ENCODE measurements at regions not wholly inside any gene's neighbourhood (a gene's known extent, or its start where the extent isn't known, plus 50 kb on each side); places are given as distances from the start of the nearest gene placed in this dataset.

- H3K79me2 ChIP-seq (ENCODE audit: control insufficient read depth, insufficient read depth, low read length) = no peaks in the 10 kb centered on the region
- dilution Hi-C loops (cut with MboI; ENCODE audit: extremely low pct_ligation_motif_present, low sequenced_read_pairs) = no loop called here
- H3K27me3 ChIP-seq (ENCODE audit: control insufficient read depth, extremely low read depth, insufficient read depth, low read length) = no peaks in the 10 kb centered on the region
- no peak overlapping the region for H3K9ac ChIP-seq (ENCODE audit: control insufficient read depth, extremely low read depth, insufficient read depth, low read length)
- no peaks in the 10 kb centered on the region for H3K36me3 ChIP-seq (ENCODE audit: control insufficient read depth in 2 of 2, extremely low read depth in 1 of 2, insufficient read depth in 2 of 2, low read length in 2 of 2)
- TF ChIP-seq EZH2 (IDR thresholded peaks at IDR 0.05; ENCODE audit: low read length) (no peak), CTCF (optimal IDR thresholded peaks at IDR 0.05 in 1 of 3, IDR thresholded peaks at IDR 0.05 in 1 of 3, conservative IDR thresholded peaks at IDR 0.05 in 1 of 3; ENCODE audit: extremely low read depth in 1 of 3, insufficient read depth in 2 of 3, low read length in 3 of 3) (no peak)
- peaks cover 8% of the 10 kb centered on the region for H3K4me1 ChIP-seq (ENCODE audit: control insufficient read depth, extremely low read depth, insufficient read depth, low read length)
- no peak overlapping the region for H3K4me3 ChIP-seq (ENCODE audit: control insufficient read depth in 2 of 3, extremely low read depth in 1 of 3, insufficient read depth in 2 of 3, low read depth in 1 of 3, low read length in 3 of 3)
- H3K9me1 ChIP-seq (ENCODE audit: control insufficient read depth, extremely low read depth, insufficient read depth, low read length) = peaks cover 3% of the 10 kb centered on the region
- DNase-seq (ENCODE audit: low read depth, low spot score) (no peak), FAIRE-seq (no peak)
- no peaks in the 10 kb centered on the region for H4K20me1 ChIP-seq (ENCODE audit: control insufficient read depth, extremely low read depth, insufficient read depth, low read length)
- no peak overlapping the region for H3K27ac ChIP-seq (ENCODE audit: control insufficient read depth, insufficient read depth, low read length)
- no peaks in the 10 kb centered on the region for H3K9me3 ChIP-seq (ENCODE audit: control insufficient read depth, low read depth, low read length)
- H2AFZ ChIP-seq (ENCODE audit: control insufficient read depth, low read length) = no peak overlapping the region
- H3K4me2 ChIP-seq (ENCODE audit: control insufficient read depth, extremely low read depth, insufficient read depth, low read depth, low read length) = no peak overlapping the region
These were observed 139.4 kb upstream of the PFN2 start for GRCh38 chr3:150110097-150110496.

DNA sequence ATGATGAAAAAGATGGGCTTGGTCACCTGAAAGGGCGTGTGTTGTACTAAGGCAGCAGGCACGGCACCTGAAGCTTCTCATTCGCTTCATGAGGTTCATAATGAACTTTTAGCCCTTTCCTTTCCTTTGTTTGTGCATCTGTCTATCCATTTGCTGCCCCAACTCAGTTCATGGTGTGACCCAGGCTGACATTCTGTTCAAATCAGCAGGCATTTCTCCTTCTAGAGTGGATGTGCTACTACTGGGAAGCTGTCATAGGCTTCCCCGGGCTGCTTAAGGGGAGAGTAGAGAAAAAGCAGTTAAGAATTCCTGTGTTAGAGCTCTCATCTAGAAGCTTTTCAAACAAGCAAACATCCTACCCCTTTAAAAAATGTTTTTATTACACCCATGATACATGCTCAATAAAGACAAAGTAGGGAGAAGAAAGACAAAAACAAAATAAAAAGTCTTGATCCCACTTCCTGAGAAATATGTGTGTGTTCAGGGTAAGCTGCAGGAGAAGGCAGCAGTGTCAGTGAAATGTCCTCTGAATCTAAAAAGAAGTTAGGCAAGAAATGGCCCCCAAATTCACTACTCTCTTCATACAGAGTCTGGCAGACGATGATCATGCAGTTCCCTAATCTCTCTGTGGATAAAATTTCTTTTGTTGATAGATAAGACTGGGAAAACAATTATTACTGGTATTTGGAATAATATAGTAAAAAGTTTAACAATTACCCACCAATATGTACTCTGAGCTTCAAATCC, 136.9 kb upstream of the PFN2 start:
- no peak for DNase-seq (ENCODE audit: low read depth, low spot score)
- Histone ChIP-seq H3K27ac (ENCODE audit: control insufficient read depth, insufficient read depth, low read length) (no peak overlapping the region), H3K79me2 (ENCODE audit: control insufficient read depth, insufficient read depth, low read length) (no peaks in the 10 kb centered on the region), H3K27me3 (ENCODE audit: control insufficient read depth, extremely low read depth, insufficient read depth, low read length) (no peaks in the 10 kb centered on the region), H3K4me3 (ENCODE audit: control insufficient read depth in 2 of 3, extremely low read depth in 1 of 3, insufficient read depth in 2 of 3, low read depth in 1 of 3, low read length in 3 of 3) (no peak overlapping the region), H4K20me1 (ENCODE audit: control insufficient read depth, extremely low read depth, insufficient read depth, low read length) (no peaks in the 10 kb centered on the region), H2AFZ (ENCODE audit: control insufficient read depth, low read length) (no peak overlapping the region), H3K36me3 (ENCODE audit: control insufficient read depth in 2 of 2, extremely low read depth in 1 of 2, insufficient read depth in 2 of 2, low read length in 2 of 2) (no peaks in the 10 kb centered on the region), H3K4me2 (ENCODE audit: control insufficient read depth, extremely low read depth, insufficient read depth, low read depth, low read length) (no peak overlapping the region), H3K9me3 (ENCODE audit: control insufficient read depth, low read depth, low read length) (no peaks in the 10 kb centered on the region), H3K9ac (ENCODE audit: control insufficient read depth, extremely low read depth, insufficient read depth, low read length) (no peak overlapping the region), H3K9me1 (ENCODE audit: control insufficient read depth, extremely low read depth, insufficient read depth, low read length) (peaks cover 3% of the 10 kb centered on the region), H3K4me1 (ENCODE audit: control insufficient read depth, extremely low read depth, insufficient read depth, low read length) (peaks cover 8% of the 10 kb centered on the region)
- FAIRE-seq = no peak
- dilution Hi-C loops (cut with MboI; ENCODE audit: extremely low pct_ligation_motif_present, low sequenced_read_pairs) = no loop called here
- no peak for TF ChIP-seq EZH2 (IDR thresholded peaks at IDR 0.05; ENCODE audit: low read length)
- no peak for TF ChIP-seq CTCF (optimal IDR thresholded peaks at IDR 0.05 in 1 of 3, IDR thresholded peaks at IDR 0.05 in 1 of 3, conservative IDR thresholded peaks at IDR 0.05 in 1 of 3; ENCODE audit: extremely low read depth in 1 of 3, insufficient read depth in 2 of 3, low read length in 3 of 3)
